ENCODE measurements at regions not wholly inside any gene's neighbourhood (a gene's known extent, or its start where the extent isn't known, plus 50 kb on each side); places are given as distances from the start of the nearest gene placed in this dataset.

DNA sequence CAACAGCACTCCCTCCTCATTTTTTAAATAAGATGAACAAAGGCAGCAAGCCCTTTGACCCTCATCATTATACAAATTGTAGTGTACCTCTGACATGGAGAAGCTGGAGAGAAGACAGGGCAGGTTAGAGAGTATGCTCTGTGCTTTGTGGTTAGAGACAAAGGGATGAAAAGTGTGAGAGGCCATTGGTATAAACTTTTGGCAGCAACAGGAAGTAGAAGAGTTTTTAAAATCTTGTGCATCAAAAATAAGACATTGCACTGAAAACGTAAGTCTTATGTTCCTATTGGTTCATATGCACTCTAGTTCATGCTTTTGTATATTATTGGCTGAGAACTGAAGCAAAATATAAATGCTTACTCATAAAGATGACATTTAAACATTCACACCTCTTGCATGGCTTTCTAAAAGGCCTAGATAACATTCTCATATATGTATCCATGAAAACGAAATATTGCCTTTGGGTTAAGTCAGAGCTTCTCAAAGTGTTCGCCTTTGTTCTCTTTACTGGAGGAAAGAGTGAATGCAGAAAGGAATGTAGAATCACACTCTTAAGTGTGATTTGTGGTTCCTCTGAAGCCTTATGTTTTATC is 158.0 kb downstream of the PALM2AKAP2 start:
- no peak overlapping the region for H3K4me2 ChIP-seq
- peaks cover 21% of the 10 kb centered on the region for H3K4me1 ChIP-seq
- no peaks in the 10 kb centered on the region for H3K9me3 ChIP-seq
- H3K4me3 ChIP-seq: no peak overlapping the region
- H3K9ac ChIP-seq: no peak overlapping the region
- no peaks in the 10 kb centered on the region for H3K27me3 ChIP-seq
- no peaks in the 10 kb centered on the region for H4K20me1 ChIP-seq
- no peaks in the 10 kb centered on the region for H3K36me3 ChIP-seq
- no peak overlapping the region for H3K27ac ChIP-seq
- TF ChIP-seq Cebpa-rat (IDR thresholded peaks at IDR 0.05): no peak

- no peak overlapping the region for H3K9ac ChIP-seq
- no peaks in the 10 kb centered on the region for H3K27me3 ChIP-seq
- no peaks in the 10 kb centered on the region for H4K20me1 ChIP-seq
- TF ChIP-seq Cebpa-rat (IDR thresholded peaks at IDR 0.05): no peak
- H3K4me3 ChIP-seq: no peak overlapping the region
- no peak overlapping the region for H3K27ac ChIP-seq
- H3K4me2 ChIP-seq: no peak overlapping the region
- peaks cover 21% of the 10 kb centered on the region for H3K4me1 ChIP-seq
- no peaks in the 10 kb centered on the region for H3K36me3 ChIP-seq
- H3K9me3 ChIP-seq: no peaks in the 10 kb centered on the region
Measured at GRCh38 chr9:109939698-109940342, 159.8 kb downstream of the PALM2AKAP2 start.

GRCh38 chr9:109940561-109940960 is 160.6 kb downstream of the PALM2AKAP2 start:
- Histone ChIP-seq H3K4me3 (no peak overlapping the region), H3K36me3 (no peaks in the 10 kb centered on the region), H3K4me2 (peak overlapping the region; percentile 65), H3K4me1 (peaks cover 21% of the 10 kb centered on the region), H4K20me1 (no peaks in the 10 kb centered on the region), H3K9ac (no peak overlapping the region), H3K27me3 (no peaks in the 10 kb centered on the region), H3K9me3 (no peaks in the 10 kb centered on the region), H3K27ac (no peak overlapping the region)
- no peak for TF ChIP-seq Cebpa-rat (IDR thresholded peaks at IDR 0.05)

DNA sequence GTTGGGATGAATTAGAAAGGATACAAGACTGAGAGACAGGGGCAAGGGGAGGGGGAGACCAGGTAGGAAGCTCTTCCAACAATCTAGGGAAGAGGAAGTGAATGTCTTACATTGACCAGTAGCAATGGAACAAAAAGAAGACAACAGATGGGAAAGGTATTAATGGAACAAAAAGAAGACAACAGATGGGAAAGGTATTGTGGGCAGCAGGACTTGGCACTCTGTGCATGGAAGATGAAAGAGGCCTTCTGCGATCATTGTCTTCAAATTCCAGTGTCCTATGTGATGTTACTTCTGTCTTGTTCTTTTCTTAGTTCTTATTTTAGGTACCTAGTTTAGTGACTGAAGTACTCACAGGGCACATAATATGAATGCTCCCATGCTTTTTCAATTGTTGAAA is 161.8 kb downstream of the PALM2AKAP2 start:
- no peak for TF ChIP-seq Cebpa-rat (IDR thresholded peaks at IDR 0.05)

DNA sequence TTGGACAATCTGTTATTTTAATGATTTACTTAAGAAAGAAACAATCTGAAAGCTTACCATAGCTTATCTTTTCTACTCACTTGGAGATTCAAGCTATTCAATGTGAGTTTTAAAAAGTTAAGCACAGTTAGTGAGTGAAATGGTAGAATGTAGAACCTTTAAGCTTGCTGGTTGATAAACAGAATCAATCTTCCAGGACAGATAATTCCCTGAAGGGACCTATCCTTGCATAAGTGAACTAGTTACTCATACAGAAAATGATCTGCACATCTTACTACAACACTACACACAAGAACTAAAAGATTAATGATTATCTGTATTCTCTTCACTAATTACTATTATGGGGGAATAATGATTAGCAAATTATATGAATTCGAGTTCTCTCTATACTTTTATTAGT is 165.6 kb downstream of the PALM2AKAP2 start:
- H3K9me3 ChIP-seq: no peaks in the 10 kb centered on the region
- H3K4me2 ChIP-seq: no peak overlapping the region
- H3K4me1 ChIP-seq: peaks cover 13% of the 10 kb centered on the region
- no peaks in the 10 kb centered on the region for H4K20me1 ChIP-seq
- no peak for TF ChIP-seq Cebpa-rat (IDR thresholded peaks at IDR 0.05)
- no peaks in the 10 kb centered on the region for H3K36me3 ChIP-seq
- no peak overlapping the region for H3K27ac ChIP-seq
- no peak overlapping the region for H3K9ac ChIP-seq
- H3K27me3 ChIP-seq: no peaks in the 10 kb centered on the region
- no peak overlapping the region for H3K4me3 ChIP-seq

More for the DNA sequence above, 161.8 kb downstream of the PALM2AKAP2 start:
- H3K4me1 ChIP-seq: peaks cover 17% of the 10 kb centered on the region
- no peak overlapping the region for H3K9ac ChIP-seq
- no peaks in the 10 kb centered on the region for H4K20me1 ChIP-seq
- no peak overlapping the region for H3K4me3 ChIP-seq
- no peaks in the 10 kb centered on the region for H3K36me3 ChIP-seq
- H3K27ac ChIP-seq: no peak overlapping the region
- no peaks in the 10 kb centered on the region for H3K27me3 ChIP-seq
- H3K4me2 ChIP-seq: peak overlapping the region; percentile 65
- H3K9me3 ChIP-seq: no peaks in the 10 kb centered on the region

DNA sequence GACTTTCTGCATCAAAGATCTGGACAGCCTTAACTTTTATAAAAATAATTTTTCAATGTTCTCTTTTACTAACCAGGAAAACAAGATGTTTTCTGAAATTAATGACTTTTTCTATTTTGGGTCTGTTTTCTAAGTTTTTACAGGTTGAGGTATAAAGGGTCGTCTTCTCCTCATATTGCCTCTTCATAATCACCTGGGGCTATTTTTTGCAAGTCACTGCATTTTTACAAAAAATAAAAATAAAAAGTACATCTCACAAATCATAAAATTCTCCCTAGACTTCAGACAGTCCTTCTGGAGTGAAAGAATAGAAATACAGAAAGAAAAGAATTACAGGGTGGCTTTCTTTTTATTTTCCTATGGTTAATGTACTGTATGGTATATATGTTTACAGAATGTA is 168.5 kb downstream of the PALM2AKAP2 start:
- Histone ChIP-seq H3K27me3 (no peaks in the 10 kb centered on the region), H3K4me2 (no peak overlapping the region), H3K27ac (no peak overlapping the region), H3K4me3 (no peak overlapping the region), H3K9me3 (no peaks in the 10 kb centered on the region), H3K9ac (no peak overlapping the region), H3K4me1 (peaks cover 1% of the 10 kb centered on the region; the same call in 1 of the 2 replicates), H4K20me1 (no peaks in the 10 kb centered on the region), H3K36me3 (no peaks in the 10 kb centered on the region)
- TF ChIP-seq Cebpa-rat (IDR thresholded peaks at IDR 0.05): no peak

DNA sequence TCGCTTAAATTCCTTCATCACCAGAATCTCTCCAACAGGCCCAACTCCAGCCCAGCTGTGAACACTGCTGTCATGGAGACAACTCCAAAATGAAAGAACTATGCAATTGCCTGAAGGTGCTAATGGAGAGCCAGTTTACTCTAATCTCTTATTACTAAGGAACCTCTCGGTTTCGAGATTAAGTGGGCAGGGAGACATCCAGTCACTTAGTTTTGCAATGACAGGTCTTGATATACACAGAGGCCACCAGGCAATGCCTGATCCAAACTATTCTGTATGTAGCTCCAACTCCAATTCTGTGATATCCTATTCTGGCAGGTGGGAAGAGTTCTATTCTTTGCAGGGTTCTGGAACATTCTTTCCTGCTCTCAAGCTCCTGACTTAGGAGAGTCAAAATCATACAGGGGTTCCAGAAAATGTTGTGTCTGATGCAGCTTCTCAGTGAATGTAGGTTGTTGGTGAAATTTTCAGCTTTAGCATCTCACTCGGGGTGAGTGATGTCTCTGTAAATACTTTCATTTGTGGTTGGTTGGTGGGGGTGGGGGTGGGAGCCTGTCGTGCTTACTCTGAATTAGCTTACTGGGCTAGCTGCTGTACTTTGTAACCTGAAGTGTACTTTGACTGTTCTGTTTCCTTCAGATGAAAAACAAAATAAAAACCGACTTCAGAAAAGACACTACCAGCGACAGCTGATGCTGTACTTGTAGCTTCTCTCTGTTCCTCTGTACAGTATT is 170.9 kb downstream of the PALM2AKAP2 start:
- TF ChIP-seq Cebpa-rat (IDR thresholded peaks at IDR 0.05): no peak
- H3K9me3 ChIP-seq: no peaks in the 10 kb centered on the region
- no peaks in the 10 kb centered on the region for H4K20me1 ChIP-seq
- H3K4me3 ChIP-seq: no peak overlapping the region
- no peak overlapping the region for H3K4me2 ChIP-seq
- no peaks in the 10 kb centered on the region for H3K36me3 ChIP-seq
- no peaks in the 10 kb centered on the region for H3K27me3 ChIP-seq
- peaks cover 9% of the 10 kb centered on the region for H3K4me1 ChIP-seq
- H3K27ac ChIP-seq: no peak overlapping the region
- no peak overlapping the region for H3K9ac ChIP-seq

DNA sequence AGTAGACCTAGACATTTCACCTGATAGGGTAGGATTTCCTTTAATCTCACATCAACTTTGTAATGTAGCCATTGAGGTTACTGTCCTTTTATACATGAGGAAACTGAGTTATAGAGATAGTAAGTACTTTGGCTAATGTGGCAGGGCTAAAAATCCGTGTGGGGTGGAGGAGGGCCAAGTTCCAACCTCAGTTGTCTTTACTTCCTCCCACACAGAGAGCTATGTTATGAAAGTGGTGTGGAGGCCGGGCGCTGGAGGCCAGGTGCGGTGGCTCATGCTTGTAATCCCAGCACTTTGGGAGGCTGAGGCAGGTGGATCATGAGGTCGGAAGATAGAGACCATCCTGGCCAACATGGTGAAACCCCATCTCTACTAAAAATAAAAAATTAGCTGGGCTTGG is 173.3 kb downstream of the PALM2AKAP2 start:
- Histone ChIP-seq H3K9ac (no peak overlapping the region), H3K4me3 (no peak overlapping the region), H3K27ac (no peak overlapping the region), H3K4me2 (no peak overlapping the region), H3K36me3 (no peaks in the 10 kb centered on the region), H4K20me1 (no peaks in the 10 kb centered on the region), H3K27me3 (no peaks in the 10 kb centered on the region), H3K4me1 (peaks cover 9% of the 10 kb centered on the region), H3K9me3 (no peaks in the 10 kb centered on the region)
- no peak for TF ChIP-seq Cebpa-rat (IDR thresholded peaks at IDR 0.05)

DNA sequence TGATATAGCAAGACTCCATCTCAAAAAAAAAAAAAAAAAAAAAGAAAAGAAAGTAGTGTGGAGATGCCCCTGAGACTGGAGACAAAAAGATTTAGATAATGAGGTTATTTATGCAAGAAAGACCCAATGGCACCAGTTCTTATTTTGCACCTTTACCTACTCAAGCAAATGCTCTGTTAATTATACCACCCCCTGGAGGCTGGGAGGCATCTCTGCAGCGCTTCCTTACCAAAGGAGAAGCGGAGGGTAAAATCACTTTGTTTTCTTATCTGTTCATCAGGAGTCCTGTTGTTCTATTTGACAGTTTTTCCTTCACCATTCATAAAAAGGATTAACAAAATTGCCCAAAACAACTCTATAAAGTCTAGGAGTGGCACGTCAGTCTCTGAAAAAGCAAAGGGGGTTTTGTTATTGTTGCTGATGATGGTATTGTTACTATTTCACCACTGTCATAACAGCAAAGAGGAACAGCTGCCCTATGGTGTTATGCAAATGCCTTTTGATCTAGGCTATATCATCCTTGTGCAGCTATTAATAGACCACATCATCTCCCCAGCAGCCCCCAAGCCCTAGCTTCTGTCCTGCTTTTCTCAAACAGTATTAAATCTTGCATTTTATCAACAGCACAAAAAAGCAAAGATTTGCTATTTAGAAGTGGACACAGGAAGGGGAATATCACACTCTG is 174.0 kb downstream of the PALM2AKAP2 start:
- Histone ChIP-seq H3K9me3 (no peaks in the 10 kb centered on the region), H4K20me1 (no peaks in the 10 kb centered on the region), H3K27ac (no peak overlapping the region), H3K4me3 (no peak overlapping the region), H3K4me2 (peak overlapping the region; percentile 43), H3K36me3 (no peaks in the 10 kb centered on the region), H3K9ac (no peak overlapping the region), H3K4me1 (peaks cover 9% of the 10 kb centered on the region), H3K27me3 (no peaks in the 10 kb centered on the region)
- no peak for TF ChIP-seq Cebpa-rat (IDR thresholded peaks at IDR 0.05)
